Ishikawa (cell line): ENCODE measurements at regions not wholly inside any gene's neighbourhood (a gene's known extent, or its start where the extent isn't known, plus 50 kb on each side); places are given as distances from the start of the nearest gene placed in this dataset.

Source experiments
- CEBPB ChIP-seq: IDR thresholded peaks from 2 replicates; pipeline ENCODE4 v1.6.1; 2012
- CREB1 ChIP-seq: IDR thresholded peaks from 2 replicates; pipeline ENCODE4 v1.6.1; 2012; ENCODE audit warnings: low read depth
- EGR1 ChIP-seq: IDR thresholded peaks from 2 replicates; pipeline ENCODE4 v1.6.1; 2012
- EP300 ChIP-seq: IDR thresholded peaks from 2 replicates; pipeline ENCODE4 v1.6.1; 2012; ENCODE audit warnings: borderline replicate concordance
- FOXM1 ChIP-seq: IDR thresholded peaks from 2 replicates; pipeline ENCODE4 v1.6.1; 2012; ENCODE audit warnings: low read depth, borderline replicate concordance
- NFIC ChIP-seq: IDR thresholded peaks from 2 replicates; pipeline ENCODE4 v1.6.1; 2012
- RAD21 ChIP-seq: IDR thresholded peaks from 2 replicates; pipeline ENCODE4 v1.6.1; 2012; ENCODE audit warnings: low read depth
- TAF1 ChIP-seq: IDR thresholded peaks from 2 replicates; pipeline ENCODE4 v1.6.1; 2012; ENCODE audit warnings: low read depth, mild to moderate bottlenecking
- TCF12 ChIP-seq: IDR thresholded peaks from 2 replicates; pipeline ENCODE4 v1.6.1; 2012; ENCODE audit warnings: low read depth
- TEAD4 ChIP-seq: IDR thresholded peaks from 2 replicates; pipeline ENCODE4 v1.6.1; 2012
- YY1 ChIP-seq: IDR thresholded peaks from 2 replicates; pipeline ENCODE4 v1.6.1; 2012; ENCODE audit warnings: low read depth
- ZBTB7A ChIP-seq: IDR thresholded peaks from 2 replicates; pipeline ENCODE4 v1.6.1; 2012; ENCODE audit warnings: low read depth
- TF ChIP-seq, protein P1 (sequence below): IDR thresholded peaks from 2 replicates; pipeline ENCODE4 v1.6.1; 2012; ENCODE audit warnings: low read depth, mild to moderate bottlenecking
- TF ChIP-seq, protein P2 (sequence below): IDR thresholded peaks from 2 replicates; pipeline ENCODE4 v1.6.1; 2012
- TF ChIP-seq, protein P3 (sequence below): IDR thresholded peaks from 2 replicates; pipeline ENCODE4 v1.6.1; 2012

DNA sequence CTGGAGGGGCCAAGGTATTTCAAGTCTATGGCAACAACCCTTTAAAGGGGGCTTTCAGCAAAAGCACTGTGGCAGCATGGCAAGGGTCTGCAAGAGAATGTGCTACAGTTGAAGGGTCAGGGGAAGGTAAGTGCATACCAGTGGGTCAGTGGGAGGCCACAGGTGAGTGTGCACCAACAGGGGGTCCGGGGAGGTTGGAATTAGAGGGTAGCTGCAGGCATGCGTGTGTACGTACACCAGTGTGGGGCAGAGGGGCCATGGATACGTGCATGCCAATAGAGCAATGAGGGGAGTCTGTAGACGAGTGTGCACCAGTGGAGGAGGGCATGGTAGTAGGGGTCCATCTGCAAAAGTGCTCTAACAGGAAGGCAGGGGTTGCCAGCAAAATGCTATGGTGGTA, 448.9 kb downstream of the NAV3 start:
- no peak for TF ChIP-seq ZBTB7A
- TF ChIP-seq RAD21 = no peak
- TF ChIP-seq EP300 = no peak
- no peak for TF ChIP-seq CEBPB
- TF ChIP-seq CREB1 = no peak
- no peak for TF ChIP-seq TAF1
- no peak for TF ChIP-seq YY1
- TF ChIP-seq FOXM1 = no peak
- TF ChIP-seq, protein P1, sequence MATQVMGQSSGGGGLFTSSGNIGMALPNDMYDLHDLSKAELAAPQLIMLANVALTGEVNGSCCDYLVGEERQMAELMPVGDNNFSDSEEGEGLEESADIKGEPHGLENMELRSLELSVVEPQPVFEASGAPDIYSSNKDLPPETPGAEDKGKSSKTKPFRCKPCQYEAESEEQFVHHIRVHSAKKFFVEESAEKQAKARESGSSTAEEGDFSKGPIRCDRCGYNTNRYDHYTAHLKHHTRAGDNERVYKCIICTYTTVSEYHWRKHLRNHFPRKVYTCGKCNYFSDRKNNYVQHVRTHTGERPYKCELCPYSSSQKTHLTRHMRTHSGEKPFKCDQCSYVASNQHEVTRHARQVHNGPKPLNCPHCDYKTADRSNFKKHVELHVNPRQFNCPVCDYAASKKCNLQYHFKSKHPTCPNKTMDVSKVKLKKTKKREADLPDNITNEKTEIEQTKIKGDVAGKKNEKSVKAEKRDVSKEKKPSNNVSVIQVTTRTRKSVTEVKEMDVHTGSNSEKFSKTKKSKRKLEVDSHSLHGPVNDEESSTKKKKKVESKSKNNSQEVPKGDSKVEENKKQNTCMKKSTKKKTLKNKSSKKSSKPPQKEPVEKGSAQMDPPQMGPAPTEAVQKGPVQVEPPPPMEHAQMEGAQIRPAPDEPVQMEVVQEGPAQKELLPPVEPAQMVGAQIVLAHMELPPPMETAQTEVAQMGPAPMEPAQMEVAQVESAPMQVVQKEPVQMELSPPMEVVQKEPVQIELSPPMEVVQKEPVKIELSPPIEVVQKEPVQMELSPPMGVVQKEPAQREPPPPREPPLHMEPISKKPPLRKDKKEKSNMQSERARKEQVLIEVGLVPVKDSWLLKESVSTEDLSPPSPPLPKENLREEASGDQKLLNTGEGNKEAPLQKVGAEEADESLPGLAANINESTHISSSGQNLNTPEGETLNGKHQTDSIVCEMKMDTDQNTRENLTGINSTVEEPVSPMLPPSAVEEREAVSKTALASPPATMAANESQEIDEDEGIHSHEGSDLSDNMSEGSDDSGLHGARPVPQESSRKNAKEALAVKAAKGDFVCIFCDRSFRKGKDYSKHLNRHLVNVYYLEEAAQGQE = no peak
- TF ChIP-seq, protein P2, sequence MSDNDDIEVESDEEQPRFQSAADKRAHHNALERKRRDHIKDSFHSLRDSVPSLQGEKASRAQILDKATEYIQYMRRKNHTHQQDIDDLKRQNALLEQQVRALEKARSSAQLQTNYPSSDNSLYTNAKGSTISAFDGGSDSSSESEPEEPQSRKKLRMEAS = no peak
- no peak for TF ChIP-seq EGR1
- TF ChIP-seq, protein P3, sequence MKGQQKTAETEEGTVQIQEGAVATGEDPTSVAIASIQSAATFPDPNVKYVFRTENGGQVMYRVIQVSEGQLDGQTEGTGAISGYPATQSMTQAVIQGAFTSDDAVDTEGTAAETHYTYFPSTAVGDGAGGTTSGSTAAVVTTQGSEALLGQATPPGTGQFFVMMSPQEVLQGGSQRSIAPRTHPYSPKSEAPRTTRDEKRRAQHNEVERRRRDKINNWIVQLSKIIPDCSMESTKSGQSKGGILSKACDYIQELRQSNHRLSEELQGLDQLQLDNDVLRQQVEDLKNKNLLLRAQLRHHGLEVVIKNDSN = no peak
- TF ChIP-seq TEAD4 = no peak
- no peak for TF ChIP-seq TCF12
- TF ChIP-seq NFIC = no peak

DNA sequence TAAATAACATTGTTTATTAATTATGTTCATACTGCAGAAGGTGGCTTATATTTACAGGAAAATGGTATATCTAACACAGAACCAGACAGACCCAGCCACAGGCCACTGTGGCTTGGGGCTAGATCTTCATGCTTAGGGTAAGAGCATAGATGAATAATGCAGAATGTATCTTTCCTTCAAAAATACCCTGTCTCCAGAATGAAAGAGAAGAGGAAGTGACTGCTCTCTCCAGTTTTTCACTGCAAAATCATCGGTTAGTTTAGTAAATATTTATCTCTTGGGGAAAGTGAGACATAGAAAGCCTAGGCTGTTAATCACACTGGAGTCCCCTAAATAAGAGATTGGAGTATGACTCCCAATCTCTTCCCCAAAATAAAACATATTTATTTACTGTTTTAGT, 453.7 kb downstream of the NAV3 start:
- TF ChIP-seq TEAD4 (no peak), TCF12 (no peak), YY1 (no peak)
- TF ChIP-seq, protein P1 = no peak
- TF ChIP-seq, protein P2 = no peak

DNA sequence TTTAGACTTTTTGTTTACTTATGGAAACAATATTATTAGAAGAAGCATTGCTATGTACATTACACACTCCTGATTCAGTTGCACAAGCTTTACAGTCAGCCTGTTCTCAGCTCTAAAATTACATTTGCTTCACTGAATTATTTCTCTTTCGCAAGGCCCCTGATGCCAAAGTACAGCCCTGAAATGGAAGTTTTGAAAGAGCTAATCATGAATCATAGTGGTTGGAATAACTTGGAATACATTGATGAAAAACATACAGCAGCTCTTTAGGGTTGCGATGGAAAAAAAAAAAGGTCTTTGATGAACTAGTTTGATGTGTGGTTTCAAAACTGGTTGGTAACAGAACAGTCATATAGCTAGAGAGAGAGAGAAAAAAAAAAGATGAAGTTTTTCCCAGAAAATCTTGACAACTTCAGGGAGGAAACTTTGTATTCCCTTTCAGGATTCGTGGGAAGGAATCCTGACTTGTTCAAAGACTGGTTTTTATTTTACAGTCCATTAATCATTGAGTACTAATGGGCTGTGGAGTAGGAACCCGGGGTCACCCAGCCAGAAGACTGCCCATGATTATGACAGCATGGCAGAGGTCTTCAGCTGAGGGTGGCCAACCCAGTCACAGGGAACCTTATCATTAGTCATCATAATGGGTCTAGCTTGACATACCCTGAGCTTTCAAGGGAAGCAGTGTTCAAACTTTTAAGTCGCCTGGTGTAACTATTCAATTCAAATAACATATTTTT, 460.1 kb downstream of the NAV3 start:
- TF ChIP-seq TCF12 (no peak), FOXM1 (no peak), NFIC (no peak), CEBPB (no peak), YY1 (no peak)
- TF ChIP-seq, protein P1 = no peak
- TF ChIP-seq, protein P2 = no peak

DNA sequence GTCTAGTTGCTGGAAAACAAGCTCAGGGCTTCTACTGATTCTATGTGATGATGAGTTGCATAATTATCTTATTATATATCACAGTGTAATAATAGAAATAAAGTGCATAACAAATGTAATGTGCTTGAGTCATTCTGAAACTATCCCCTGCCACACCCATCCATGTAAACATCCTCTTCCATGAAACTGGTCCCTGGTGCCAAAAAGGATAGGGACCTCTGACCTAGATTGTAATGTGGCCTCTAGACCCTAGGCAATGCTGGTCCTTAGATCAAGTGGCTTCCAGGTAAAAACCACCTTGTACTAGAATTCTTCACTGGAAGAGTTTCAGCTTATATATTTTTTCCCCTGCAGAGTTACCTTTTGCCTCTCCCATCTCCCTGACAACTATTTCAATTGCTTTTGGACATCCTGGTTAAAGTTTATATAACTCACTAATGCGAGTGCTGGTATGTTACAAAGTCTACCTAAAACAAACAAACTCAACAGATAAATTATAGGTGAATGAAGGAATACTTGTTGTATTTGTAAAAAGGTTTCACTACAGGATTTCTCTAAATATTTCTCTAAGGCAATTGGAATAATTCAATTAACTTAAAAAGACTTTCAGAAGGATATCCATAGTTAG, 462.5 kb downstream of the NAV3 start:
- TF ChIP-seq, protein P3 = no peak
- TF ChIP-seq, protein P2 = no peak
- no peak for TF ChIP-seq FOXM1
- TF ChIP-seq, protein P1 = no peak
- TF ChIP-seq EGR1 = no peak
- no peak for TF ChIP-seq CEBPB
- TF ChIP-seq NFIC = no peak
- no peak for TF ChIP-seq CREB1
- TF ChIP-seq RAD21 = no peak
- no peak for TF ChIP-seq YY1
